ENCODE measurements at regions not wholly inside any gene's neighbourhood (a gene's known extent, or its start where the extent isn't known, plus 50 kb on each side); places are given as distances from the start of the nearest gene placed in this dataset.

DNA sequence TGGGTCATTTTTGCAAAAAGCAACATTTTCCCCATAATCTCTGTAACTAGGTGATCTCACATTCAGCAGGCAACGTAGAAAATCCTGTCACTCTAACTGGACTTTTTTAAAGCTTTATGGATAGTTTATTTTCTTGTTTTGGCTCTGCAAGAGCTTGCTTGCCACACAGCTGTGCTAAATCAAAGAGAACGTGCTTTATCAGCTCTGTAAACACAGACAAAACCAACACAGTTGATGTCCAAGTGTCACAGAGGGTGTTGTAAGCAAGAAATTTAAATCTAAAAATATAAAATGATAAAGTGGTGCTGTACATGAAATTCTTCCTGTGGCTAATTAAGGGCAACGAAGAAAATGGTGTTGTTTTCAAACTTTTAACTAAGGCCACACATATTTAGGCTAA is 97.5 kb upstream of the STAC start:
- no peak for DNase-seq (ENCODE audit: low read depth in 1 of 2, low spot score in 1 of 2)
- H3K27me3 ChIP-seq = no peaks in the 10 kb centered on the region
- H3K4me1 ChIP-seq (ENCODE audit: low read depth) = no peaks in the 10 kb centered on the region
- no peak overlapping the region for H3K27ac ChIP-seq
- TF ChIP-seq, protein P1, sequence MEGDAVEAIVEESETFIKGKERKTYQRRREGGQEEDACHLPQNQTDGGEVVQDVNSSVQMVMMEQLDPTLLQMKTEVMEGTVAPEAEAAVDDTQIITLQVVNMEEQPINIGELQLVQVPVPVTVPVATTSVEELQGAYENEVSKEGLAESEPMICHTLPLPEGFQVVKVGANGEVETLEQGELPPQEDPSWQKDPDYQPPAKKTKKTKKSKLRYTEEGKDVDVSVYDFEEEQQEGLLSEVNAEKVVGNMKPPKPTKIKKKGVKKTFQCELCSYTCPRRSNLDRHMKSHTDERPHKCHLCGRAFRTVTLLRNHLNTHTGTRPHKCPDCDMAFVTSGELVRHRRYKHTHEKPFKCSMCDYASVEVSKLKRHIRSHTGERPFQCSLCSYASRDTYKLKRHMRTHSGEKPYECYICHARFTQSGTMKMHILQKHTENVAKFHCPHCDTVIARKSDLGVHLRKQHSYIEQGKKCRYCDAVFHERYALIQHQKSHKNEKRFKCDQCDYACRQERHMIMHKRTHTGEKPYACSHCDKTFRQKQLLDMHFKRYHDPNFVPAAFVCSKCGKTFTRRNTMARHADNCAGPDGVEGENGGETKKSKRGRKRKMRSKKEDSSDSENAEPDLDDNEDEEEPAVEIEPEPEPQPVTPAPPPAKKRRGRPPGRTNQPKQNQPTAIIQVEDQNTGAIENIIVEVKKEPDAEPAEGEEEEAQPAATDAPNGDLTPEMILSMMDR (IDR thresholded peaks at IDR 0.05; ENCODE audit: low read depth, low read length) = no peak
- no peaks in the 10 kb centered on the region for H3K36me3 ChIP-seq
- no peaks in the 10 kb centered on the region for H3K9me3 ChIP-seq (ENCODE audit: low read depth)
- H3K4me3 ChIP-seq = no peak overlapping the region

DNA sequence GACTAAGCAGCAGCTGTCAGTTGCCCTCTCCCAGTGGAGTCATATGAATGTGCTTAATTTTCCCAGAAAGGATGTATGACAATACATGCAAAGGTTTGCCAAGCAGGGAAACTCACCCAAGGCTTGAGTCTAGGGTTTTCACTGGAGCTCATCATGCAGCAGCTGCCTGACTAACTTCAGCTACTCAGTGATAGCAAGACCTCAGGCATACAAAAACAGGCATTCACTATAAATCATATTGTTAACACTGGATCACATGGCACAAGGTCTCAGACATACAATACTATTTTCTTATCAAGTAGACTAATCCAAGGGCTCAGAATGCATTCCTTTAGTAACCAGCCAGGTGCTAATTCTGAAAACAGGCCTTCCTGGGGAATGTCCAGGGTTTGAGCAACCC is 85.0 kb upstream of the STAC start:
- peak in 1 of 2 donors; percentile 38 for DNase-seq (ENCODE audit: low read depth in 1 of 2, low spot score in 1 of 2)
- Histone ChIP-seq H3K4me3 (no peak overlapping the region), H3K4me1 (ENCODE audit: low read depth) (peaks cover 20% of the 10 kb centered on the region), H3K27me3 (no peaks in the 10 kb centered on the region), H3K9me3 (ENCODE audit: low read depth) (no peaks in the 10 kb centered on the region), H3K36me3 (no peaks in the 10 kb centered on the region), H3K27ac (no peak overlapping the region)
- TF ChIP-seq, protein P1 (IDR thresholded peaks at IDR 0.05; ENCODE audit: low read depth, low read length) = no peak

DNA sequence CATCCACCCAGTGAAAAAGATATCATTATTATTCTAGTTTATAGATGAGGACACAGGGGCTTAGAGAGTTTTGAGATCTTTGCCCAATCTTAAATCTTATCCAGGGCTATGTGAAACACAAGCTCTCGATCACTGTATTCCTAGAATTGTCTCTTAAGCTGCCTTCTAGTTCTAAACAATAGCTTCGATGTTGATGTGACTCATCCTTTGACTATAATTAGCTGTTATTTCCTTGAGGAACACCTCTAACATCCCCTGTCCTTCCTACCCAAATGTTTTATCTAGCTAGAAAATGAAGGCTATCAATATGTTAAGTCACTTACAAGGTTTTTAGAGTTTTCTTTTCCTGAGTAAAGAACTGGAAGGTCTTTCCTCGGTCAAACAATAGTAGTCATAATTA is 83.1 kb upstream of the STAC start:
- no peak for DNase-seq (ENCODE audit: low read depth in 1 of 2, low spot score in 1 of 2)
- H3K9me3 ChIP-seq (ENCODE audit: low read depth) = no peaks in the 10 kb centered on the region
- TF ChIP-seq, protein P1 (IDR thresholded peaks at IDR 0.05; ENCODE audit: low read depth, low read length) = no peak
- no peaks in the 10 kb centered on the region for H3K27me3 ChIP-seq
- H3K36me3 ChIP-seq = no peaks in the 10 kb centered on the region
- H3K4me3 ChIP-seq = no peak overlapping the region
- H3K27ac ChIP-seq = no peak overlapping the region
- peaks cover 20% of the 10 kb centered on the region for H3K4me1 ChIP-seq (ENCODE audit: low read depth)

DNA sequence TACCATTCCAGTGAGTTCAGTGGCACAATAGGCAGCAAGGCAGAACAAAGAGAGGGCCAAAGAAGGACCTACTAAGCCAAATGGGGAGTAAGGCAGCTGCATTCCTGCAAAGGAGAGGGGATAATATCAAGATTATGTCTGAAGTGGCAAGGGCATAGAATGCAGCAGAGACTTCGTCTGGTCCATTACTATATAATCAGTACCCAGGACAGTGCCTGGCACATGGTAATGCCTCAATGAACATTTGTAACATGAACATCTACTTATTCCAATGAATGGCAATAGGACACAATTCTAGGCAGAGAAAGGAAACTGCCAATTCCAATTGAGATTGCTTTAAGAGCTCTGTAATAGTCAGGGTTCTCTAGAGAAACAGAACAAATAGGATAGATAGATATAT is 82.1 kb upstream of the STAC start:
- Histone ChIP-seq H3K27me3 (no peaks in the 10 kb centered on the region), H3K36me3 (no peaks in the 10 kb centered on the region), H3K4me1 (ENCODE audit: low read depth) (peaks cover 20% of the 10 kb centered on the region), H3K27ac (no peak overlapping the region), H3K9me3 (ENCODE audit: low read depth) (no peaks in the 10 kb centered on the region), H3K4me3 (no peak overlapping the region)
- TF ChIP-seq, protein P1 (IDR thresholded peaks at IDR 0.05; ENCODE audit: low read depth, low read length) = no peak
- DNase-seq (ENCODE audit: low read depth in 1 of 2, low spot score in 1 of 2) = no peak

DNA sequence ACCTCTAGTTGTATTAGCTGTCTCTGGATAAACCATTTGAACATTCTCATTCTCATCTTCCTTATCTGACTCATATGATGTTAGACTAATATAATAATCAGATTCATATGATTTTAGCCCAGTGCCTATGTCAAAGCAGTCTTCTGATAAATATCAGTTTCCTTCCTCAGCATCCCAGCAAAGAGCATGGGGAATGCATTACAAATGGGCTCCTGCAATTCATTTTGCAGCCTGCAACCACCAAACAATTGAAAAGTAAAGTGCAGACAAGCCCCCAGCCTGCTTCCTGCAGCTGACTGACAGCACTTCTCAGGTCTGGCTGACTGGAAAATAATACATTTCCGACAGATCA is 78.2 kb upstream of the STAC start:
- no peaks in the 10 kb centered on the region for H3K9me3 ChIP-seq (ENCODE audit: low read depth)
- no peaks in the 10 kb centered on the region for H3K36me3 ChIP-seq
- no peak overlapping the region for H3K27ac ChIP-seq
- H3K4me3 ChIP-seq = no peak overlapping the region
- H3K27me3 ChIP-seq = no peaks in the 10 kb centered on the region
- no peak for DNase-seq (ENCODE audit: low read depth in 1 of 2, low spot score in 1 of 2)
- TF ChIP-seq, protein P1 (IDR thresholded peaks at IDR 0.05; ENCODE audit: low read depth, low read length) = no peak
- peaks cover 1% of the 10 kb centered on the region for H3K4me1 ChIP-seq (ENCODE audit: low read depth)

DNA sequence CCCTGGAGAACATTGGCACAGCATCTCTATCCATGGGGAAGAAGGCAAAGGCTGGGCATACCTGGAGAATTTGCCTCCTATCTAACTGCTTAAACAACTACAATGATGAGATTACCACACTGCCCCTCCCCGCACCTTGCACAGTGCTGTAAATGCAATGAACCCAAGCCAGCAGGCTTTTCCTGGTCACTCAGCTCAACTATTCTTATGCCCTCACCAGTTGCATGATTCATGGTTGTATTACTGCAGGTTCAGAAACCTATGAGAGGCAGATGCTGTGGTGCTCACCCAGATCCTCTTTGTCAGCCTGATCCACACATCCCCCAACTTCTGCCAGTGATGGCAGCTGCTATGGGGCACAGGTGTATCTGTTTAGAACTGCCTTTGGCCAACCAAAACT is 77.7 kb upstream of the STAC start:
- Histone ChIP-seq H3K4me3 (no peak overlapping the region), H3K27me3 (no peaks in the 10 kb centered on the region), H3K4me1 (ENCODE audit: low read depth) (no peaks in the 10 kb centered on the region), H3K36me3 (no peaks in the 10 kb centered on the region), H3K27ac (no peak overlapping the region), H3K9me3 (ENCODE audit: low read depth) (no peaks in the 10 kb centered on the region)
- DNase-seq (ENCODE audit: low read depth in 1 of 2, low spot score in 1 of 2) = no peak
- TF ChIP-seq, protein P1 (IDR thresholded peaks at IDR 0.05; ENCODE audit: low read depth, low read length) = no peak
